ENCODE measurements at regions not wholly inside any gene's neighbourhood (a gene's known extent, or its start where the extent isn't known, plus 50 kb on each side); places are given as distances from the start of the nearest gene placed in this dataset.

- DNase-seq (no peak), ATAC-seq (no peak)
- no peaks in the 10 kb centered on the region for H3K9me3 ChIP-seq
- intact Hi-C loops (cut with DNase I, micrococcal nuclease) = no loop called here
- H3K36me3 ChIP-seq (ENCODE audit: low read depth) = no peaks in the 10 kb centered on the region
- TF ChIP-seq CTCF (IDR thresholded peaks at IDR 0.05) = no peak
- H3K4me1 ChIP-seq (ENCODE audit: low read depth) = no peaks in the 10 kb centered on the region
- no peak overlapping the region for H3K4me3 ChIP-seq
Measured at GRCh38 chr6:98593676-98594075, 240.7 kb upstream of the POU3F2 start.

- Histone ChIP-seq H3K4me3 (no peak overlapping the region), H3K36me3 (ENCODE audit: low read depth) (no peaks in the 10 kb centered on the region), H3K9me3 (no peaks in the 10 kb centered on the region), H3K4me1 (ENCODE audit: low read depth) (no peaks in the 10 kb centered on the region)
- no peak for TF ChIP-seq CTCF (IDR thresholded peaks at IDR 0.05)
- intact Hi-C loops (cut with DNase I, micrococcal nuclease) = no loop called here
- ATAC-seq (no peak), DNase-seq (no peak)
Measured at GRCh38 chr6:98601716-98602115, 232.7 kb upstream of the POU3F2 start.

GRCh38 chr6:98605705-98606104 lies 228.7 kb upstream of the POU3F2 start:
- no peak for TF ChIP-seq CTCF (IDR thresholded peaks at IDR 0.05)
- no peak overlapping the region for H3K4me3 ChIP-seq
- intact Hi-C loops (cut with DNase I, micrococcal nuclease) = no loop called here
- H3K4me1 ChIP-seq (ENCODE audit: low read depth) = no peaks in the 10 kb centered on the region
- no peaks in the 10 kb centered on the region for H3K9me3 ChIP-seq
- ATAC-seq (no peak), DNase-seq (no peak)
- H3K36me3 ChIP-seq (ENCODE audit: low read depth) = no peaks in the 10 kb centered on the region

GRCh38 chr6:98627129-98627775 lies 207.1 kb upstream of the POU3F2 start:
- ATAC-seq (no peak), DNase-seq (no peak)
- Histone ChIP-seq H3K9me3 (no peaks in the 10 kb centered on the region), H3K36me3 (ENCODE audit: low read depth) (no peaks in the 10 kb centered on the region), H3K4me3 (no peak overlapping the region), H3K4me1 (ENCODE audit: low read depth) (no peaks in the 10 kb centered on the region)
- TF ChIP-seq CTCF (IDR thresholded peaks at IDR 0.05) = no peak
- intact Hi-C loops (cut with DNase I, micrococcal nuclease) = no loop called here

- no peak for TF ChIP-seq CTCF (IDR thresholded peaks at IDR 0.05)
- Histone ChIP-seq H3K36me3 (ENCODE audit: low read depth) (no peaks in the 10 kb centered on the region), H3K4me3 (no peak overlapping the region), H3K4me1 (ENCODE audit: low read depth) (no peaks in the 10 kb centered on the region), H3K9me3 (no peaks in the 10 kb centered on the region)
- intact Hi-C loops (cut with DNase I, micrococcal nuclease) = no loop called here
- ATAC-seq (no peak), DNase-seq (no peak)
Measured at GRCh38 chr6:98633886-98634285, 200.5 kb upstream of the POU3F2 start.

- Histone ChIP-seq H3K36me3 (ENCODE audit: low read depth) (no peaks in the 10 kb centered on the region), H3K9me3 (no peaks in the 10 kb centered on the region), H3K4me1 (ENCODE audit: low read depth) (no peaks in the 10 kb centered on the region), H3K4me3 (no peak overlapping the region)
- intact Hi-C loops (cut with DNase I, micrococcal nuclease) = no loop called here
- DNase-seq (no peak), ATAC-seq (no peak)
- no peak for TF ChIP-seq CTCF (IDR thresholded peaks at IDR 0.05)
Measured at GRCh38 chr6:98634569-98634968, 199.8 kb upstream of the POU3F2 start.
